ENCODE measurements at regions not wholly inside any gene's neighbourhood (a gene's known extent, or its start where the extent isn't known, plus 50 kb on each side); places are given as distances from the start of the nearest gene placed in this dataset.
"Not testable (repeated sequence)": the region's sequence is repeated elsewhere in the genome, so short reads cannot be mapped to it uniquely, and the experiment has no call there.

GRCh38 chr1:90277270-90277669, 282.4 kb downstream of the ZNF326 start:
- no peak for DNase-seq

- DNase-seq = no peak
Observed at GRCh38 chr1:90274376-90274775, 279.5 kb downstream of the ZNF326 start.

GRCh38 chr1:90273241-90273774, 278.4 kb downstream of the ZNF326 start:
- no peak for DNase-seq

GRCh38 chr1:90262791-90263190, 267.9 kb downstream of the ZNF326 start:
- DNase-seq = no peak

GRCh38 chr1:90262286-90262685, 267.4 kb downstream of the ZNF326 start:
- no peak for DNase-seq

- no peak for DNase-seq
Observed at GRCh38 chr1:90246069-90246468, 251.2 kb downstream of the ZNF326 start.

- DNase-seq = no peak
Observed at GRCh38 chr1:90236493-90236892, 241.6 kb downstream of the ZNF326 start.

- no peak for DNase-seq
Observed at GRCh38 chr1:90223401-90223800, 228.5 kb downstream of the ZNF326 start.

GRCh38 chr1:90220941-90221693, 226.2 kb downstream of the ZNF326 start:
- DNase-seq = no peak

GRCh38 chr1:90220496-90220895, 225.6 kb downstream of the ZNF326 start:
- DNase-seq = no peak

GRCh38 chr1:90219166-90219871, 224.4 kb downstream of the ZNF326 start:
- not testable (repeated sequence) for DNase-seq

GRCh38 chr1:90210633-90211491, 216.0 kb downstream of the ZNF326 start:
- DNase-seq = no peak

GRCh38 chr1:90208949-90209348, 214.0 kb downstream of the ZNF326 start:
- DNase-seq = no peak

- no peak for DNase-seq
Observed at GRCh38 chr1:90206260-90206659, 211.3 kb downstream of the ZNF326 start.

GRCh38 chr1:90204780-90205179, 209.9 kb downstream of the ZNF326 start:
- DNase-seq = no peak

GRCh38 chr1:90204023-90204590, 209.2 kb downstream of the ZNF326 start:
- DNase-seq = no peak

GRCh38 chr1:90201467-90202358, 206.8 kb downstream of the ZNF326 start:
- no peak for DNase-seq

- DNase-seq = no peak
Observed at GRCh38 chr1:90200646-90201205, 205.8 kb downstream of the ZNF326 start.

GRCh38 chr1:90198616-90199332, 203.9 kb downstream of the ZNF326 start:
- DNase-seq = no peak

- no peak for DNase-seq
Observed at GRCh38 chr1:90193116-90193515, 198.2 kb downstream of the ZNF326 start.

GRCh38 chr1:90192408-90192807, 197.5 kb downstream of the ZNF326 start:
- no peak for DNase-seq

Data from stimulated activated CD4-positive, alpha-beta T cell treated with anti-CD3 and anti-CD28 coated beads, Interleukin-15, amount 100 ng/mL, for 24 hours (primary cell).